Stimulated activated CD8-positive, alpha-beta memory T cell treated with anti-CD3 and anti-CD28 coated beads, Interleukin-4, amount 100 ng/mL, for 4 hours (primary cell): ENCODE measurements at regions not wholly inside any gene's neighbourhood (a gene's known extent, or its start where the extent isn't known, plus 50 kb on each side); places are given as distances from the start of the nearest gene placed in this dataset.

ENCODE experiments used
- DNase-seq, 2 donors: peaks; one replicate each; pipeline ENCODE4 v3.0.0-alpha.2; 2020; ENCODE audit warnings: low read depth in 2 of 2, low spot score in 1 of 2

GRCh38 chr6:28732052-28732451 lies 191.7 kb downstream of the TRIM27 start:
- no peak for DNase-seq

- no peak for DNase-seq
These were observed 189.3 kb downstream of the TRIM27 start for GRCh38 chr6:28734443-28734959.

GRCh38 chr6:28736121-28736520 lies 187.7 kb downstream of the TRIM27 start:
- no peak for DNase-seq

- DNase-seq, result no peak
These were observed 185.9 kb downstream of the TRIM27 start for GRCh38 chr6:28737750-28738395.

- no peak for DNase-seq
These were observed 185.4 kb downstream of the TRIM27 start for GRCh38 chr6:28738396-28738765.

GRCh38 chr6:28741363-28741762 lies 182.4 kb downstream of the TRIM27 start:
- DNase-seq, result no peak

GRCh38 chr6:28742668-28743270 lies 181.0 kb downstream of the TRIM27 start:
- no peak for DNase-seq

- no peak for DNase-seq
These were observed 180.5 kb downstream of the TRIM27 start for GRCh38 chr6:28743271-28743789.

- no peak for DNase-seq
These were observed 176.6 kb downstream of the TRIM27 start for GRCh38 chr6:28747083-28747630.

- DNase-seq, result no peak
These were observed 176.1 kb downstream of the TRIM27 start for GRCh38 chr6:28747631-28748157.

- DNase-seq, result no peak
These were observed 175.6 kb downstream of the TRIM27 start for GRCh38 chr6:28748192-28748591.

GRCh38 chr6:28750926-28751458 lies 172.8 kb downstream of the TRIM27 start:
- no peak for DNase-seq

- DNase-seq, result no peak
These were observed 172.3 kb downstream of the TRIM27 start for GRCh38 chr6:28751514-28751913.

- DNase-seq, result no peak
These were observed 171.8 kb downstream of the TRIM27 start for GRCh38 chr6:28751963-28752350.

GRCh38 chr6:28757429-28758045 lies 166.2 kb downstream of the TRIM27 start:
- no peak for DNase-seq

- no peak for DNase-seq
These were observed 165.6 kb downstream of the TRIM27 start for GRCh38 chr6:28758046-28758817.

GRCh38 chr6:28758818-28759235 lies 165.0 kb downstream of the TRIM27 start:
- DNase-seq, result no peak

- no peak for DNase-seq
These were observed 159.6 kb downstream of the TRIM27 start for GRCh38 chr6:28764014-28764723.

- no peak for DNase-seq
These were observed 159.0 kb downstream of the TRIM27 start for GRCh38 chr6:28764761-28765282.

GRCh38 chr6:28765978-28766351 lies 157.8 kb downstream of the TRIM27 start:
- no peak for DNase-seq
